Testis (tissue), 2 donors: ENCODE measurements at regions not wholly inside any gene's neighbourhood (a gene's known extent, or its start where the extent isn't known, plus 50 kb on each side); places are given as distances from the start of the nearest gene placed in this dataset.
"Not testable (repeated sequence)": the region's sequence is repeated elsewhere in the genome, so short reads cannot be mapped to it uniquely, and the experiment has no call there.

ENCODE experiments used
- DNase-seq: peaks from one replicate; pipeline ENCODE4 v3.0.0-alpha.2; 2019
- H3K27ac ChIP-seq, 2 donors: fragments of 200-600 bp; sonication (generic); one replicate each; pipeline ENCODE4 v1.5.1; 2019
- H3K27me3 ChIP-seq: fragments of 200-600 bp; sonication (generic); one replicate; pipeline ENCODE4 v1.5.1; 2019
- H3K36me3 ChIP-seq: fragments of 200-600 bp; sonication (generic); one replicate; pipeline ENCODE4 v1.5.1; 2017; ENCODE audit warnings: low read depth; ENCODE audit errors: missing control alignments
- H3K4me1 ChIP-seq: fragments of 200-600 bp; sonication (generic); one replicate; pipeline ENCODE4 v1.5.1; 2019
- H3K4me3 ChIP-seq, 2 donors: fragments of 200-600 bp; sonication (generic); one replicate each; pipeline ENCODE4 v1.5.1; 2017 to 2019
- H3K9me3 ChIP-seq: fragments of 200-600 bp; sonication (generic); one replicate; pipeline ENCODE4 v1.5.1; 2017
- CTCF ChIP-seq, 3 experiments: fragments of 450-650 bp in 2 of 3; fragments of 200-600 bp in 1 of 3; sonication (generic) in 1 of 3; IDR thresholded peaks; one replicate each; pipeline ENCODE4 v1.5.1; 2016 to 2019; ENCODE audit warnings: antibody characterized with exemption in 3 of 3, mild to moderate bottlenecking in 2 of 3, moderate library complexity in 1 of 3
- POLR2A ChIP-seq: fragments of 450-650 bp; IDR thresholded peaks from one replicate; pipeline ENCODE4 v1.6.1; 2017; ENCODE audit warnings: antibody characterized with exemption, mild to moderate bottlenecking, moderate library complexity
- WGBS, 2 donors: methylation state at CpG; one replicate each; pipeline ENCODE4 v1.1.5; 2018; 5-methylcytosine and 5-hydroxymethylcytosine counted together
- intact Hi-C: fragments of 100-400 bp; cut with DNase I; formaldehyde crosslinking; loops from one replicate; pipeline ENCODE4 v1.15.1; 2023; ENCODE audit warnings: low total_unique reads

GRCh38 chr14:84483072-84483420 lies 1046.9 kb upstream of the FLRT2 start:
- TF ChIP-seq CTCF (IDR thresholded peaks at IDR 0.05): no peak
- TF ChIP-seq POLR2A: no peak
- H3K27me3 ChIP-seq: no peaks in the 10 kb centered on the region
- intact Hi-C loops: no loop called here
- no peaks in the 10 kb centered on the region for H3K4me1 ChIP-seq
- DNase-seq: peak; percentile 15
- H3K36me3 ChIP-seq: no peaks in the 10 kb centered on the region
- H3K4me3 ChIP-seq: no peak overlapping the region
- WGBS, 2 donors: 47 to 52% methylated on average over 6 of the region's 6 CpGs
- no peak overlapping the region for H3K27ac ChIP-seq
- H3K9me3 ChIP-seq: no peaks in the 10 kb centered on the region

- WGBS, 2 donors: 88 to 89% methylated on average over 4 of the region's 4 CpGs
- H3K4me3 ChIP-seq, H3K9me3 ChIP-seq, intact Hi-C loops, H3K4me1 ChIP-seq, H3K36me3 ChIP-seq, H3K27me3 ChIP-seq, H3K27ac ChIP-seq, DNase-seq: not testable (repeated sequence)
Measured at GRCh38 chr14:84484243-84484642, 1045.7 kb upstream of the FLRT2 start.

GRCh38 chr14:84485036-84485435 lies 1044.9 kb upstream of the FLRT2 start:
- intact Hi-C loops: no loop called here
- Histone ChIP-seq H3K4me3 (no peak overlapping the region), H3K36me3 (no peaks in the 10 kb centered on the region), H3K27ac (no peak overlapping the region), H3K27me3 (no peaks in the 10 kb centered on the region), H3K9me3 (no peaks in the 10 kb centered on the region), H3K4me1 (no peaks in the 10 kb centered on the region)
- TF ChIP-seq CTCF (IDR thresholded peaks at IDR 0.05): no peak
- no peak for TF ChIP-seq POLR2A
- DNase-seq: no peak

GRCh38 chr14:84490081-84490480 lies 1039.9 kb upstream of the FLRT2 start:
- 76 to 81% methylated on average over 2 of the region's 2 CpGs for WGBS, 2 donors
- Histone ChIP-seq H3K27ac (no peak overlapping the region), H3K36me3 (no peaks in the 10 kb centered on the region), H3K4me1 (no peaks in the 10 kb centered on the region), H3K9me3 (no peaks in the 10 kb centered on the region), H3K4me3 (no peak overlapping the region), H3K27me3 (no peaks in the 10 kb centered on the region)
- intact Hi-C loops: no loop called here
- DNase-seq: no peak
- no peak for TF ChIP-seq CTCF (IDR thresholded peaks at IDR 0.05)
- TF ChIP-seq POLR2A: no peak

- no peak for TF ChIP-seq CTCF (IDR thresholded peaks at IDR 0.05)
- Histone ChIP-seq H3K4me1 (no peaks in the 10 kb centered on the region), H3K27me3 (no peaks in the 10 kb centered on the region), H3K4me3 (no peak overlapping the region), H3K9me3 (no peaks in the 10 kb centered on the region), H3K27ac (no peak overlapping the region), H3K36me3 (no peaks in the 10 kb centered on the region)
- intact Hi-C loops: no loop called here
- no peak for DNase-seq
Measured at GRCh38 chr14:84492685-84493084, 1037.3 kb upstream of the FLRT2 start.
